GM23338 (cell line): ENCODE measurements at regions not wholly inside any gene's neighbourhood (a gene's known extent, or its start where the extent isn't known, plus 50 kb on each side); places are given as distances from the start of the nearest gene placed in this dataset.

Experiments
- ATAC-seq: fragments of 200-7000 bp; cut with Tn5 transposase; 3 replicates; pipeline ENCODE4 v1.9.1; 2020
- DNase-seq: peaks from one replicate; pipeline ENCODE4 v3.0.0-alpha.2; 2015; ENCODE audit warnings: low spot score
- H2AFZ ChIP-seq: fragments of 200-600 bp; sonication (generic); 2 replicates; pipeline ENCODE4 v1.8.0; 2016; ENCODE audit warnings: antibody characterized with exemption, mild to moderate bottlenecking, moderate library complexity
- H3F3A ChIP-seq: fragments of 200-600 bp; sonication (generic); replicated peaks from 2 replicates; pipeline ENCODE4 v1.8.0; 2017; ENCODE audit warnings: antibody characterized with exemption, mixed run types, low read depth
- H3K27ac ChIP-seq: fragments of 200-600 bp; sonication (generic); 2 replicates; pipeline ENCODE4 v1.6.1; 2016; ENCODE audit warnings: low read depth
- H3K27me3 ChIP-seq: fragments of 200-600 bp; sonication (generic); 2 replicates; pipeline ENCODE4 v1.8.0; 2016; ENCODE audit warnings: mild to moderate bottlenecking, mixed run types, moderate library complexity; ENCODE audit not compliant: insufficient read depth
- H3K36me3 ChIP-seq: fragments of 200-600 bp; sonication (generic); 2 replicates; pipeline ENCODE4 v1.8.0; 2016; ENCODE audit warnings: mild to moderate bottlenecking; ENCODE audit not compliant: insufficient read depth
- H3K4me1 ChIP-seq: fragments of 200-600 bp; sonication (generic); 2 replicates; pipeline ENCODE4 v1.8.0; 2016; ENCODE audit warnings: mild to moderate bottlenecking, moderate library complexity; ENCODE audit not compliant: insufficient read depth
- H3K4me2 ChIP-seq: fragments of 200-600 bp; sonication (generic); 2 replicates; pipeline ENCODE4 v1.7.1; 2017; ENCODE audit warnings: mixed run types
- H3K4me3 ChIP-seq: fragments of 200-600 bp; sonication (generic); 2 replicates; pipeline ENCODE4 v1.6.1; 2016; ENCODE audit warnings: mixed run types
- H3K79me2 ChIP-seq: fragments of 200-600 bp; sonication (generic); replicated peaks from 2 replicates; pipeline ENCODE4 v1.8.0; 2017; ENCODE audit warnings: mild to moderate bottlenecking; ENCODE audit not compliant: insufficient read depth
- H3K9me2 ChIP-seq: fragments of 200-600 bp; sonication (generic); 2 replicates; pipeline ENCODE4 v1.8.0; 2017; ENCODE audit not compliant: insufficient read depth
- H4K20me1 ChIP-seq: fragments of 200-600 bp; sonication (generic); replicated peaks from 2 replicates; pipeline ENCODE4 v1.8.0; 2017; ENCODE audit warnings: mild to moderate bottlenecking; ENCODE audit not compliant: insufficient read depth
- H3K27ac Mint-ChIP-seq: 2 replicates; pipeline ENCODE4 v1.8.0; 2020; ENCODE audit warnings: inconsistent platforms, mild to moderate bottlenecking, moderate library complexity, mixed read lengths
- H3K27me3 Mint-ChIP-seq: 3 replicates; pipeline ENCODE4 v1.8.0; 2022; ENCODE audit warnings: low read depth, mild to moderate bottlenecking, moderate library complexity, mixed read lengths, inconsistent platforms; ENCODE audit not compliant: insufficient read depth, poor library complexity
- H3K36me3 Mint-ChIP-seq: 3 replicates; pipeline ENCODE4 v1.8.0; 2021; ENCODE audit warnings: low read depth, mild to moderate bottlenecking, inconsistent platforms, moderate library complexity, mixed read lengths
- H3K4me1 Mint-ChIP-seq: 3 replicates; pipeline ENCODE4 v1.8.0; 2020; ENCODE audit warnings: mild to moderate bottlenecking, inconsistent platforms, mixed read lengths
- H3K4me3 Mint-ChIP-seq: 3 replicates; pipeline ENCODE4 v1.8.0; 2021; ENCODE audit warnings: moderate library complexity, mild to moderate bottlenecking, inconsistent platforms, mixed read lengths
- H3K9me3 Mint-ChIP-seq: 3 replicates; pipeline ENCODE4 v1.8.0; 2020; ENCODE audit warnings: moderate library complexity, mild to moderate bottlenecking, inconsistent platforms, mixed read lengths
- CREB1 ChIP-seq: fragments of 250-450 bp; sonication (Bioruptor Pico); IDR thresholded peaks from 2 replicates; pipeline ENCODE4 v1.5.0; 2020; ENCODE audit warnings: low read depth, mild to moderate bottlenecking, moderate library complexity
- CTCF ChIP-seq, 2 experiments: fragments of 200-600 bp in 1 of 2; sonication (generic) in 1 of 2; conservative IDR thresholded peaks; 2 replicates each; pipeline versions ENCODE4 v1.5.1 to v1.6.1; 2016 to 2017; ENCODE audit warnings: antibody characterized with exemption in 2 of 2, low read depth in 2 of 2, mild to moderate bottlenecking in 2 of 2, moderate library complexity in 1 of 2
- ETS1 ChIP-seq: IDR thresholded peaks from 2 replicates; pipeline ENCODE4 v1.6.1; 2016; ENCODE audit warnings: antibody characterized with exemption
- EZH2 ChIP-seq: fragments of 200-600 bp; sonication (generic); IDR thresholded peaks from one replicate; pipeline ENCODE4 v1.8.0; 2017; ENCODE audit warnings: antibody characterized with exemption, mild to moderate bottlenecking, low read depth; ENCODE audit not compliant: unreplicated experiment
- EZH2phosphoT487 ChIP-seq: fragments of 200-600 bp; sonication (generic); IDR thresholded peaks from one replicate; pipeline ENCODE4 v1.8.1; 2018; ENCODE audit warnings: antibody characterized with exemption; ENCODE audit not compliant: unreplicated experiment
- JUNB ChIP-seq: IDR thresholded peaks from one replicate; pipeline ENCODE4 v1.6.1; 2016; ENCODE audit warnings: antibody characterized with exemption; ENCODE audit not compliant: unreplicated experiment
- NANOG ChIP-seq: IDR thresholded peaks from 2 replicates; pipeline ENCODE4 v1.6.1; 2016; ENCODE audit warnings: antibody characterized with exemption, borderline replicate concordance
- POLR2AphosphoS5 ChIP-seq: IDR thresholded peaks from 2 replicates; pipeline ENCODE4 v1.6.1; 2016; ENCODE audit warnings: antibody characterized with exemption, low read depth
- REST ChIP-seq: IDR thresholded peaks from one replicate; pipeline ENCODE4 v1.6.1; 2018; ENCODE audit warnings: antibody characterized with exemption; ENCODE audit not compliant: unreplicated experiment
- STAT1 ChIP-seq: IDR thresholded peaks from one replicate; pipeline ENCODE4 v1.6.1; 2016; ENCODE audit warnings: antibody characterized with exemption; ENCODE audit not compliant: unreplicated experiment
- ZNF114 ChIP-seq: fragments of 250-450 bp; sonication (Bioruptor Pico); IDR thresholded peaks from 2 replicates; pipeline ENCODE4 v1.5.0; 2020; ENCODE audit warnings: mild to moderate bottlenecking, moderate library complexity
- ZNF331 ChIP-seq: fragments of 250-450 bp; sonication (Bioruptor Pico); IDR thresholded peaks from 2 replicates; pipeline ENCODE4 v1.5.0; 2020; ENCODE audit warnings: low read depth, mild to moderate bottlenecking, moderate library complexity
- ZNF462 ChIP-seq: fragments of 250-450 bp; sonication (Bioruptor Pico); IDR thresholded peaks from 2 replicates; pipeline ENCODE4 v1.5.0; 2020; ENCODE audit warnings: mild to moderate bottlenecking, moderate library complexity

- peaks cover 43% of the 10 kb centered on the region for H3K4me1 ChIP-seq
- H3K4me1 Mint-ChIP-seq = peaks cover 41% of the 10 kb centered on the region
- no peak overlapping the region for H2AFZ ChIP-seq
- H3K27ac ChIP-seq = no peak overlapping the region
- no peaks in the 10 kb centered on the region for H3K36me3 ChIP-seq
- H3K27ac Mint-ChIP-seq = no peak overlapping the region
- H3K36me3 Mint-ChIP-seq = no peaks in the 10 kb centered on the region
- no peak overlapping the region for H3K4me2 ChIP-seq
- ATAC-seq (no peak), DNase-seq (no peak)
- peaks cover 2% of the 10 kb centered on the region for H3K27me3 Mint-ChIP-seq
- no peaks in the 10 kb centered on the region for H4K20me1 ChIP-seq
- TF ChIP-seq POLR2AphosphoS5 = no peak
- TF ChIP-seq ZNF114 (CRISPR knock-in tag) = no peak
- no peak for TF ChIP-seq CTCF (conservative IDR thresholded peaks at IDR 0.05; ENCODE audit: low read depth in 2 of 2)
- no peak for TF ChIP-seq EZH2
- TF ChIP-seq JUNB = no peak
- TF ChIP-seq STAT1 = no peak
- TF ChIP-seq CREB1 (CRISPR knock-in tag) = no peak
- TF ChIP-seq ZNF462 = no peak
- TF ChIP-seq EZH2phosphoT487 = no peak
- TF ChIP-seq NANOG = no peak
- no peak for TF ChIP-seq ETS1
- no peak for TF ChIP-seq REST
- TF ChIP-seq ZNF331 (CRISPR knock-in tag) = no peak
- H3K79me2 ChIP-seq = no peaks in the 10 kb centered on the region
- no peak overlapping the region for H3K4me3 ChIP-seq
- no peaks in the 10 kb centered on the region for H3K9me3 Mint-ChIP-seq
- no peaks in the 10 kb centered on the region for H3K9me2 ChIP-seq
- no peak overlapping the region for H3K4me3 Mint-ChIP-seq
- H3K27me3 ChIP-seq = no peaks in the 10 kb centered on the region
- H3F3A ChIP-seq = peaks cover 13% of the 10 kb centered on the region; the same call in 1 of the 2 replicates
These were observed 620.1 kb downstream of the VRK1 start for GRCh38 chr14:97417331-97417730.
